ENCODE measurements at regions not wholly inside any gene's neighbourhood (a gene's known extent, or its start where the extent isn't known, plus 50 kb on each side); places are given as distances from the start of the nearest gene placed in this dataset.

GRCh38 chr11:69232821-69233743 is 60.9 kb upstream of the MYEOV start:
- Mint-ChIP-seq H3K36me3 (ENCODE audit: low read depth) (no peaks in the 10 kb centered on the region), H3K4me1 (no peaks in the 10 kb centered on the region), H3K27ac (no peak overlapping the region), H3K4me3 (no peak overlapping the region), H3K27me3 (peaks cover 6% of the 10 kb centered on the region), H3K9me3 (no peaks in the 10 kb centered on the region)
- ATAC-seq (replicated peaks), result no peak

- Mint-ChIP-seq H3K4me1 (peaks cover 5% of the 10 kb centered on the region), H3K36me3 (ENCODE audit: low read depth) (no peaks in the 10 kb centered on the region), H3K4me3 (no peak overlapping the region), H3K9me3 (no peaks in the 10 kb centered on the region), H3K27me3 (peaks cover 6% of the 10 kb centered on the region), H3K27ac (peak overlapping the region; percentile 13)
- ATAC-seq (replicated peaks), result no peak
Measured at GRCh38 chr11:69233744-69234570, 60.0 kb upstream of the MYEOV start.

- Mint-ChIP-seq H3K4me3 (no peak overlapping the region), H3K27me3 (peaks cover 6% of the 10 kb centered on the region), H3K4me1 (peaks cover 5% of the 10 kb centered on the region), H3K27ac (no peak overlapping the region), H3K36me3 (ENCODE audit: low read depth) (no peaks in the 10 kb centered on the region), H3K9me3 (no peaks in the 10 kb centered on the region)
- no peak for ATAC-seq (replicated peaks)
Measured at GRCh38 chr11:69234740-69235710, 58.9 kb upstream of the MYEOV start.

- H3K27ac Mint-ChIP-seq, result peak overlapping the region; percentile 83
- peak overlapping the region; percentile 43 for H3K4me3 Mint-ChIP-seq
- H3K27me3 Mint-ChIP-seq, result no peaks in the 10 kb centered on the region
- peaks cover 6% of the 10 kb centered on the region for H3K9me3 Mint-ChIP-seq
- H3K4me1 Mint-ChIP-seq, result peaks cover 12% of the 10 kb centered on the region
- ATAC-seq (replicated peaks), result peak; percentile 87
- no peaks in the 10 kb centered on the region for H3K36me3 Mint-ChIP-seq (ENCODE audit: low read depth)
Measured at GRCh38 chr11:69238573-69239351, 55.2 kb upstream of the MYEOV start.

GRCh38 chr11:69239641-69240040 is 54.3 kb upstream of the MYEOV start:
- H3K27me3 Mint-ChIP-seq, result no peaks in the 10 kb centered on the region
- no peak for ATAC-seq (replicated peaks)
- H3K9me3 Mint-ChIP-seq, result peaks cover 6% of the 10 kb centered on the region
- no peak overlapping the region for H3K4me3 Mint-ChIP-seq
- no peaks in the 10 kb centered on the region for H3K36me3 Mint-ChIP-seq (ENCODE audit: low read depth)
- peaks cover 12% of the 10 kb centered on the region for H3K4me1 Mint-ChIP-seq
- H3K27ac Mint-ChIP-seq, result no peak overlapping the region

GRCh38 chr11:69240332-69241074 is 53.5 kb upstream of the MYEOV start:
- peaks cover 6% of the 10 kb centered on the region for H3K9me3 Mint-ChIP-seq
- no peak overlapping the region for H3K4me3 Mint-ChIP-seq
- H3K27ac Mint-ChIP-seq, result no peak overlapping the region
- H3K4me1 Mint-ChIP-seq, result peaks cover 12% of the 10 kb centered on the region
- no peak for ATAC-seq (replicated peaks)
- no peaks in the 10 kb centered on the region for H3K27me3 Mint-ChIP-seq
- no peaks in the 10 kb centered on the region for H3K36me3 Mint-ChIP-seq (ENCODE audit: low read depth)

GRCh38 chr11:69241075-69241740 is 52.7 kb upstream of the MYEOV start:
- ATAC-seq (replicated peaks), result no peak
- Mint-ChIP-seq H3K36me3 (ENCODE audit: low read depth) (no peaks in the 10 kb centered on the region), H3K27me3 (no peaks in the 10 kb centered on the region), H3K4me3 (no peak overlapping the region), H3K27ac (no peak overlapping the region), H3K9me3 (peaks cover 6% of the 10 kb centered on the region), H3K4me1 (peaks cover 12% of the 10 kb centered on the region)

- Mint-ChIP-seq H3K9me3 (peaks cover 6% of the 10 kb centered on the region), H3K27ac (no peak overlapping the region), H3K4me1 (peaks cover 12% of the 10 kb centered on the region), H3K4me3 (no peak overlapping the region), H3K36me3 (ENCODE audit: low read depth) (no peaks in the 10 kb centered on the region), H3K27me3 (no peaks in the 10 kb centered on the region)
- ATAC-seq (replicated peaks), result no peak
Measured at GRCh38 chr11:69241844-69242243, 52.1 kb upstream of the MYEOV start.

- ATAC-seq (replicated peaks), result no peak
- Mint-ChIP-seq H3K4me1 (peaks cover 12% of the 10 kb centered on the region), H3K4me3 (no peak overlapping the region), H3K36me3 (ENCODE audit: low read depth) (no peaks in the 10 kb centered on the region), H3K9me3 (peaks cover 6% of the 10 kb centered on the region), H3K27me3 (no peaks in the 10 kb centered on the region), H3K27ac (no peak overlapping the region)
Measured at GRCh38 chr11:69242266-69242920, 51.6 kb upstream of the MYEOV start.

- H3K36me3 Mint-ChIP-seq (ENCODE audit: low read depth), result no peaks in the 10 kb centered on the region
- H3K4me3 Mint-ChIP-seq, result no peak overlapping the region
- H3K9me3 Mint-ChIP-seq, result peaks cover 6% of the 10 kb centered on the region
- no peak for ATAC-seq (replicated peaks)
- no peaks in the 10 kb centered on the region for H3K27me3 Mint-ChIP-seq
- peaks cover 7% of the 10 kb centered on the region for H3K4me1 Mint-ChIP-seq
- H3K27ac Mint-ChIP-seq, result no peak overlapping the region
Measured at GRCh38 chr11:69243496-69244200, 50.3 kb upstream of the MYEOV start.
